Myocyte (in vitro differentiated cells): ENCODE measurements at regions not wholly inside any gene's neighbourhood (a gene's known extent, or its start where the extent isn't known, plus 50 kb on each side); places are given as distances from the start of the nearest gene placed in this dataset.
"Not testable (repeated sequence)": the region's sequence is repeated elsewhere in the genome, so short reads cannot be mapped to it uniquely, and the experiment has no call there.

ENCODE experiments used
- DNase-seq: peaks from one replicate; pipeline ENCODE4 v3.0.0-alpha.2; 2012; ENCODE audit warnings: low read depth

DNA sequence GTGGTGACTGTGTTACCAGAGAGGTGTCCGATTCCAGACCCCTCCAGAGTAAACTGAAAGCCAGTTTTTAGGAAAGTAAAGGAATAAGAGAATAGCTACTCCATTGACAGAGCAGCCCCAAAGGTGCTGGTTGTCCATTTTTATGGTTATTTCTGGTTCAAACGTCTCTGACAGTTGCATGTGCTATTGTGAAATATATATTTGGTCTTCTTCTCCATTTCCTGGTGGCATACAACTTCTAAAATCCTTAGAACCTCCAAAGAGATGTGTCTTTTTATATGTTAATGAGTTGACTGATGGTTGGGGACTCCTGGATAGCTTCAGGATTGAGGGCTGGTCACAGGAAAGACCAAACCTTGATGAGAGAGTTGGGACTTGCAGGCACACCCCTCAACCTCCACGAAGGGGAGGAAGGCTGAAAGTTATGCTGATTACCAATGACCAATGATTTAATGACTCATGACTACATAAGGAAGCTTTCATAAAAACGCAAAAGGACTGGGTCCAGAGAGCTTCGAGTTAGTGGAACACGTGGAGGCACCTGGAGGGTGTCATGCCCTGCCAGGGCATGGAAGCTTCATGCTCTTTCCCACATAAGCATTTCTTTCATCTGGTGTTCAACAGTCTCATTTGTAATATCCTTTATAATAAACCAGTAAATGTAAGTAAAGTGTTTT, 100.7 kb downstream of the SLC16A1 start:
- DNase-seq = no peak

DNA sequence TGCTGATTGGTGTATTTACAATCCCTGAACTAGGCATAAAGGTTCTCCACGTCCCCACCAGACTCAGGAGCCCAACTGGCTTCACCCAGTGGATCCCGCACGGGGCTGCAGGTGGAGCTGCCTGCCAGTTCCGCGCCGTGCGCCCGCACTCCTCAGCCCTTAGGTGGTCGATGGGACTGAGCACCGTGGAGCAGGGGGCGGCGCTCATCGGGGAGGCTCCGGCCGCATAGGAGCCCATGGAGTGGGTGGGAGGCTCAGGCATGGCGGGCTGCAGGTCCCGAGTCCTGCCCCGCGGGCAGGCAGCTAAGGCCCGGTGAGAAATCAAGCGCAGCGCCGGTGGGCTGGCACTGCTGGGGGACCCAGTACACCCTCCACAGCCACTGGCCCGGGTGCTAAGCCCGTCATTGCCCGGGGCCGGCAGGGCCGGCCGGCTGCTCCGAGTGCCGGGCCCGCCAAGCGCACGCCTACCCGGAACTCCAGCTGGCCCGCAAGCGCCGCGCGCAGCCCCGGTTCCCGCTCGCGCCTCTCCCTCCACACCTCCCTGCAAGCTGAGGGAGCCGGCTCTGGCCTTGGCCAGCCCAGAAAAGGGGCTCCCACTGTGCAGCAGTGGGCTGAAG, 101.5 kb downstream of the SLC16A1 start:
- DNase-seq = not testable (repeated sequence)

DNA sequence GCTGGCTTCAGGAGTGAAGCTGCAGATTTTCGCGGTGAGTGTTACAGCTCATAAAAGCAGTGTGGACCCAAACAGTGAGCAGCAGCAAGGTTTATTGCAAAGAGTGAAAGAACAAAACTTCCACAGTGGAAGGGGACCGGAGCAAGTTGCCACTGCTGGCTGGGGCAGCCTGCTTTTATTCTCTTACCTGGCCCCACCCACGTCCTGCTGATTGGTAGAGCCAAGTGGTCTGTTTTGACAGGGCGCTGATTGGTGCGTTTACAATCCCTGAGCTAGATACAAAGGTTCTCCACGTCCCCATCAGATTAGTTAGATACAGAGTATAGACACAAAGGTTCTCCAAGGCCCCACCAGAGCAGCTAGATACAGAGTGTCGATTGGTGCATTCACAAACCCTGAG, 102.1 kb downstream of the SLC16A1 start:
- DNase-seq = not testable (repeated sequence)

DNA sequence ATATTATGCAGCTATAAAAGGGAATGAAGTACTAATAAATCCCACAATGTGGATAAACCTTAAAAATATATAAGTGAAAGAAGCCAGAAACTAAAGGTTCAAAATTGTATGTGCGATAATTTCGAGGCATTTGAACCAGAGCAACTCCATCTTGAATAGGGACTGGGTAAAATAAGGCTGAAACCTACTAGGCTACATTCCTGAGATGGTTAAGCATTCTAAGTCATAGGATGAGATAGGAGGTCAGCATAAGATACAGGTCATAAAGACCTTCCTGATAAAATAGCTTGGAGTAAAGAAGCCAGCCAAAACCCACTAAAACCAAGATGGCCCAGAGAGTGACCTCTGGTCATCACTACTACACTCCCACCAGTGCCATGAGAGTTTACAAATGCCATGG, 103.1 kb downstream of the SLC16A1 start:
- no peak for DNase-seq

DNA sequence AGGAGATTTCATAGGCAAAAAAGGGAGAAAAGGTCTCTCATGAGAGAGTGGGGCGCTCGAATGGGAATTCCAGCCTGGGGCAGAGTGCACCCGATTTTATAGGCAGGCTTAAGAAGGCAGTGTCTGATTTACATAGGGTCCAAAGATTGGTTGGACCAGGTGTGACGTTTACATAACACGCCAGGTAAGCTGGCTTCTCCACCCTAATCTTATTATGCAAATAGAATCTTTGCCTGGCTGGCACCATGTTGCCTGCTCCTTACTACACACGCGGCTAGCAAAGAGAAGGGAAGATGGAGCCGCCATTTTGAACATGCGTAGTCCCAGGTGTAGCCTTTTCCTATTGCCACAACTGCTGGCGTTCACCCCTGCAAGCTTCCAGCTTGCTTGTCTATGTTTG, 103.7 kb downstream of the SLC16A1 start:
- DNase-seq = no peak

GRCh38 chr1:112850034-112850757, 105.8 kb downstream of the SLC16A1 start:
- no peak for DNase-seq

- DNase-seq = no peak
Observed at GRCh38 chr1:112849425-112850033, 106.5 kb downstream of the SLC16A1 start.

DNA sequence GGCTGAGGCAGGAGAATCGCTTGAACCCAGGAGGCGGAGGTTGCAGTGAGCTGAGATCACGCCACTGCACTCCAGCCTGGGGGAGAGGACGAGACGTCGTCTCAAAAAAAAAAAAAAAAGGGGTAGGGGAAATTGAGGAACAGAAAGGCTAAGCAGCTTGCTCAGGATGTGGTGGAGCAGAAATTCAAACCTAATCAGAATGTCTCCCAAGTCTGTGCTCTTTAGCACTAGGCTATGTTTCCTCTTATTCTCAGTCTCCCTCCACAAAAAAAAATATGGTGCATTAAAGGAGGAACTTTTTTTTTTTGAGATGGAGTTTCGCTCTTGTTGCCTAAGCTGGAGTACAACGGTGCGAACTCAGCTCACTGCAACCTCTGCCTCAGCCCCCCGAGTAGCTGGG, 114.2 kb downstream of the SLC16A1 start:
- no peak for DNase-seq

DNA sequence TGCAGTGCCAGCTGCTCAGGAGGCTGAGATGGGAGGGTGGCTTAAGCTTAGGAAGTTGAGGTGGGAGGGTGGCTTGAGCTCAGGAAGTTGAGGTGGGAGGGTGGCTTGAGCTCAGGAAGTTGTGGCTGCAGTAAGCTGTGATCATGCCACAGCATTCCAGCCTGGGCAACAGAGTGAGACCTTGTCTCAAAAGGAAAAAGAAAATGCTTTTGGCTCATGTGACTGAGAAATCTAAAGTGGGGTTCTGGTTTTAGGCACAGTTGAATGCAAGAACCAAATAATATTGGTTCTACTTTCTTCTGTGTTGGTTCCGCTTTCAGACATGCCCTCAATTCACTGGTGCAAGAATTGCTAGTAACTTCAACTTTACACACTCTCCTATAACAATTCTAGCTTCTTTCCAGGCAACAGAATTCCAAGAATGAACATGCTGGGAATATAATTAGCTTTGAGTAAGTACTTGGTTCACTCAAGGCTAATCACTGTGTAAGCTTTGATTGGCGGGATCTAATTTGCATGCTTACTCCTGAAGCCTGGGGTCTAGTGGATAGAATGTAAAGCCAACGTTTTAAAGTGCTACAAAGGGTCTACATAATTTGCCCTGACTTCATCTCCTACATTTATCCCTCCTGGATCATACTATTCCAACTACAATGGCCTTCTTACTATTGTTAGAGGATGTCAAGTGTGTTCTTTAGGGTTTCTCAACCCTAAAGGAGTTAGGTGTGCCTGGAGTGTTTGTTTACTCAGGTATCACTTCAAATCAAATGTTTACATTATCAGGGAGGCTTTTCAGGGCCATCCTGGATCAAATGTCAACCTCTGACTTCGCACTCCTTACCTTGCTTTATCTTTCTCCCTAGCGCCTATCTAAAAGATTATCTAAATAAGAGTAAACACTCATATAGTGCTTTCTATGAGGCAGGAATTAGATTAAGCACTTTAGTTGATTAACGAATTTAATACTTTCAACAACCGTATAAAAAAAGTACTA, 115.1 kb downstream of the SLC16A1 start:
- peak; percentile 13 for DNase-seq

- DNase-seq = no peak
Observed at GRCh38 chr1:112836642-112837041, 119.4 kb downstream of the SLC16A1 start.

DNA sequence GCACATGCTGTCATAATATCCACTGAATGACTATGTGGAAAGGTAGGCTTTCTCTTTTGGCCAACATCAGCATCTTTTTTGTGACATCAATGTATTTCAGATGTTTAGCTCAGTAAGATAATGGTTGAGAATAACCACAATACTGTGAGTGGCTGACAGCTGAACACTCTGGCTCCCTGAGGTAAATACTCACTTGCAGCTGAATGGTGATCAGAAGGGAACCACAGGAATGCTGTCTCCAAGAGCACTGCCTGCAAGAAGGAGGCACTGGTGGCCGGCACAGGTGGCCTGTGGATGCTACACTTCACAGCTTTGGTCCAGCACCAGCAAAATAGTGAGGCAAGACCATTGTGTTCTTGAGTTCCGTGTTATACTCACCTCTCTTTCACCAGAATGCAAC, 118.7 kb upstream of the PPM1J start:
- peak; percentile 53 for DNase-seq

DNA sequence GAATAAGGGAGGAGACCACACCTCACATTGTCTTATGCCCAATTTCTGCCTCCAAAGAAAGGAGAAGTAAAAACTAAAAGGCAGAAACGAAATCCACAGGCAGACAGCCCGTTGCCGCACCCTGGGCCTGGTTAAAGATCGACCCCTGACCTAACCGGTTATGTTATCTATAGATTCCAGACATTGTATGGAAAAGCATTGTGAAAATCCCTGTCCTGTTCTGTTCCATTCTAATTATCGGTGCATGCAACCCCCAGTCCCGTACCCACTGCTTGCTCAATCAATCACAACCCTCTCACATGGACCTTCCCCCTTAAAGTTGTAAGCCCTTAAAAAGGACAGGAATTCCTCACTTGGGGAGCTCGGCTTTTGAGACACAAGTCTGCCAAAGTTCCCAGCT, 117.1 kb upstream of the PPM1J start:
- not testable (repeated sequence) for DNase-seq

- peak; percentile 9 for DNase-seq
Observed at GRCh38 chr1:112829691-112830090, 114.6 kb upstream of the PPM1J start.

- DNase-seq = no peak
Observed at GRCh38 chr1:112828716-112829115, 113.6 kb upstream of the PPM1J start.

GRCh38 chr1:112827391-112827790, 112.3 kb upstream of the PPM1J start:
- not testable (repeated sequence) for DNase-seq

- DNase-seq = no peak
Observed at GRCh38 chr1:112826217-112826944, 111.2 kb upstream of the PPM1J start.

DNA sequence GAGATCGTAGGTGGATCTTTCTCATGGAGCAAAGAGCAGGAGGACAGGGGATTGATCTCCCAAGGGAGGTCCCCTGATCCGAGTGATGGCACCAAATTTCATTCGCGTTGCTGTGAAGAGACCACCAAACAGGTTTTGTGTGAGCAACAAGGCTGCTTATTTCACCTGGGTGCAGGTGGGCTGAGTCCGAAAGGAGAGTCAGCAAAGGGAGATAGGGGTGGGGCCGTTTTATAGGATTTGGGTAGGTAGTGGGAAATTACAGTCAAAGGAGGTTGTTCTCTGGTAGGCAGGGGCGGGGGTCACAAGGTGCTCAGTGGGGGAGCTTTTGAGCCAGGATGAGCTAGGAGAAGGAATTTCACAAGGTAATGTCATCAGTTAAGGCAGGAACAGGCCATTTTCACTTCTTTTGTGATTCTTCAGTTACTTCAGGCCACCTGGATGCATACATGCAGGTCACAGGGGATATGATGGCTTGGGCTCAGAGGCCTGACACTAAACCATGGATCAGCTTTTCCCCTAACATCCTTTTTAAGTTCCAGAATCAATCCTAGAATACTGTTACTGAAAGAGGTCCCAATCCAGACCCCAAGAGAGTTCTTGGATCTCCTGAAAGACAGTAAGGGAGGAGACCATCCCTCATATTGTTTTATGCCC, 110.6 kb upstream of the PPM1J start:
- DNase-seq = not testable (repeated sequence)

DNA sequence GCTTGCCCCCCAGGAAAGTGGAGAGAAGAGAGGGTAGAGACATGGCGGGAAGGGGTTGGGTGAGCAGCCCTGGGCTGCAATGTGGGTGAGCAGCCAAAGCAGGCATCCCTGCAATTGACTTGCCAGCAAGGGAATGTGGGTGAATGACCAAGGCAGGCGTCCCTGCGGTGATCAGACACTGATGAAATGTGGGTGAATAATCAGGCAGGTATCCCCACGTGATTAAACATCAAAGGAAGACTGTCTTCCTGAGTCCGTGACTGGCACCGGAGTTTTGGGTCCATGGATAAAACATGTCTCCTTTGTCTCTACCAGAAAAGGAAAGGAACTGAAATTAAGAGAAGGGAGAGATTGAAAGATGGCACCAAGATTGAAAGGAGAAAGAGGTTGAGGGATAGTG, 109.9 kb upstream of the PPM1J start:
- DNase-seq = not testable (repeated sequence)

GRCh38 chr1:112821307-112822063, 106.4 kb upstream of the PPM1J start:
- DNase-seq = peak; percentile 6
